Ascending aorta (tissue), 2 donors: ENCODE measurements at regions not wholly inside any gene's neighbourhood (a gene's known extent, or its start where the extent isn't known, plus 50 kb on each side); places are given as distances from the start of the nearest gene placed in this dataset.

Experiments
- DNase-seq, 2 donors: peaks; one replicate each; pipeline ENCODE4 v3.0.0-alpha.2; 2019; ENCODE audit warnings: low spot score in 2 of 2
- H3K27ac ChIP-seq, 2 donors: fragments of 200-600 bp; sonication (generic); one replicate each; pipeline ENCODE4 v1.5.1; 2016 to 2017; ENCODE audit warnings: mild to moderate bottlenecking in 1 of 2
- H3K27me3 ChIP-seq: fragments of 200-600 bp; sonication (generic); one replicate; pipeline ENCODE4 v1.5.1; 2017
- H3K36me3 ChIP-seq, 2 donors: fragments of 200-600 bp; sonication (generic); one replicate each; pipeline ENCODE4 v1.5.1; 2016
- H3K4me1 ChIP-seq, 2 donors: fragments of 200-600 bp; sonication (generic); one replicate each; pipeline ENCODE4 v1.5.1; 2016 to 2017; ENCODE audit warnings: mild to moderate bottlenecking in 1 of 2
- H3K4me3 ChIP-seq, 2 donors: fragments of 200-600 bp; sonication (generic); one replicate each; pipeline ENCODE4 v1.5.1; 2016 to 2017; ENCODE audit warnings: mild to moderate bottlenecking in 1 of 2
- H3K9me3 ChIP-seq, 2 donors: fragments of 200-600 bp; sonication (generic); one replicate each; pipeline ENCODE4 v1.5.1; 2016
- CTCF ChIP-seq, 3 experiments: fragments of 200-600 bp in 2 of 3; fragments of 450-650 bp in 1 of 3; sonication (generic) in 2 of 3; IDR thresholded peaks; one replicate each; pipeline ENCODE4 v1.5.1; 2016 to 2019; ENCODE audit warnings: antibody characterized with exemption in 3 of 3, mild to moderate bottlenecking in 1 of 3, moderate library complexity in 1 of 3
- intact Hi-C: fragments of 100-400 bp; cut with DNase I; formaldehyde crosslinking; loops from one replicate; pipeline ENCODE4 v1.15.1; 2023

GRCh38 chr10:110399106-110399964 lies 94.6 kb upstream of the SMNDC1 start:
- no peak overlapping the region for H3K27ac ChIP-seq

GRCh38 chr10:110399965-110400933 lies 95.5 kb upstream of the SMNDC1 start:
- H3K9me3 ChIP-seq: no peaks in the 10 kb centered on the region
- no peaks in the 10 kb centered on the region for H3K36me3 ChIP-seq
- no peak overlapping the region for H3K4me3 ChIP-seq
- no peaks in the 10 kb centered on the region for H3K27me3 ChIP-seq
- no peak overlapping the region for H3K27ac ChIP-seq
- DNase-seq: no peak
- no peaks in the 10 kb centered on the region for H3K4me1 ChIP-seq
- intact Hi-C loops: no loop called here
- TF ChIP-seq CTCF (IDR thresholded peaks at IDR 0.05): no peak

More at GRCh38 chr10:110399106-110399964, 94.6 kb upstream of the SMNDC1 start:
- TF ChIP-seq CTCF (IDR thresholded peaks at IDR 0.05): no peak
- DNase-seq: no peak
- intact Hi-C loops: no loop called here
- Histone ChIP-seq H3K27me3 (no peaks in the 10 kb centered on the region), H3K4me1 (no peaks in the 10 kb centered on the region), H3K9me3 (no peaks in the 10 kb centered on the region), H3K4me3 (no peak overlapping the region), H3K36me3 (no peaks in the 10 kb centered on the region)

GRCh38 chr10:110401401-110402076 lies 96.2 kb upstream of the DUSP5 start:
- Histone ChIP-seq H3K27ac (no peak overlapping the region), H3K4me3 (no peak overlapping the region), H3K4me1 (no peaks in the 10 kb centered on the region), H3K9me3 (no peaks in the 10 kb centered on the region), H3K27me3 (no peaks in the 10 kb centered on the region), H3K36me3 (no peaks in the 10 kb centered on the region)
- TF ChIP-seq CTCF (IDR thresholded peaks at IDR 0.05): no peak
- no peak for DNase-seq
- intact Hi-C loops: no loop called here

GRCh38 chr10:110402077-110402416 lies 95.7 kb upstream of the DUSP5 start:
- TF ChIP-seq CTCF (IDR thresholded peaks at IDR 0.05): no peak
- H3K36me3 ChIP-seq: no peaks in the 10 kb centered on the region
- intact Hi-C loops: no loop called here
- H3K4me1 ChIP-seq: no peaks in the 10 kb centered on the region
- no peak for DNase-seq
- no peaks in the 10 kb centered on the region for H3K27me3 ChIP-seq
- H3K4me3 ChIP-seq: no peak overlapping the region
- no peaks in the 10 kb centered on the region for H3K9me3 ChIP-seq
- no peak overlapping the region for H3K27ac ChIP-seq

GRCh38 chr10:110403593-110403992 lies 94.1 kb upstream of the DUSP5 start:
- H3K27me3 ChIP-seq: no peaks in the 10 kb centered on the region
- intact Hi-C loops: no loop called here
- no peak for DNase-seq
- H3K9me3 ChIP-seq: no peaks in the 10 kb centered on the region
- H3K27ac ChIP-seq: no peak overlapping the region
- no peaks in the 10 kb centered on the region for H3K4me1 ChIP-seq
- no peak overlapping the region for H3K4me3 ChIP-seq
- H3K36me3 ChIP-seq: no peaks in the 10 kb centered on the region
- no peak for TF ChIP-seq CTCF (IDR thresholded peaks at IDR 0.05)
